HG03108 (cell line): ENCODE measurements at regions not wholly inside any gene's neighbourhood (a gene's known extent, or its start where the extent isn't known, plus 50 kb on each side); places are given as distances from the start of the nearest gene placed in this dataset.
"Not testable (repeated sequence)": the region's sequence is repeated elsewhere in the genome, so short reads cannot be mapped to it uniquely, and the experiment has no call there.

Experiments used
- ATAC-seq: cut with Tn5 transposase; IDR thresholded peaks from one replicate; pipeline ENCODE4 v1.9.1; 2021; ENCODE audit warnings: moderate library complexity; ENCODE audit not compliant: unreplicated experiment

DNA sequence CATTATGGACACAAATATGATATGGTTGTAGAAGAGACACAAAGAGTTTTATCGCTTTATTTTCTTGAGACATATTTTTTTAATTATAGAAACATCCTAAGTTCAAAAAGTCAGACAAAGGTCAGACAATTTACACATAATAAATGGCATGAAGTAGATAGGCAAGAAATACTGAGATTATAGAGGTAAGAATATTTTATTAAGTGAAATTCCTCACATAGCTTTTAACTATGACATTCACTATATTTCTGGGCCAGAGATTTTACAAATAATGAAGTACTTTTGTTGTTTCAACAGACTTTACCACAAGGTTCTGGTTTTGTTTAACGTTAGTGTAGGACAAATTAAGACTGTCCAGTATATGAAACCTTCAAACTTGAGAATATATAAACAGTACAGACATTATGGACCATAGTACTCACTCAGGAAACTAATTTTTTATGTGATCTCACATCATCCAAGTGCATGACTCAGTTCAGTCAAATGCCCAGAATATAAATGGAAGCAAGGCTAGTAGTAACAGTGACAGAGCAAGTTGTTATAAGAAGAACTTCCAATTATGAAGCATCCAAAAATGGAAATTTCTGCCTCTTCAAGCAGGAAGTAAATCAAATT lies 394.8 kb downstream of the KCNJ2 start:
- no peak for ATAC-seq

DNA sequence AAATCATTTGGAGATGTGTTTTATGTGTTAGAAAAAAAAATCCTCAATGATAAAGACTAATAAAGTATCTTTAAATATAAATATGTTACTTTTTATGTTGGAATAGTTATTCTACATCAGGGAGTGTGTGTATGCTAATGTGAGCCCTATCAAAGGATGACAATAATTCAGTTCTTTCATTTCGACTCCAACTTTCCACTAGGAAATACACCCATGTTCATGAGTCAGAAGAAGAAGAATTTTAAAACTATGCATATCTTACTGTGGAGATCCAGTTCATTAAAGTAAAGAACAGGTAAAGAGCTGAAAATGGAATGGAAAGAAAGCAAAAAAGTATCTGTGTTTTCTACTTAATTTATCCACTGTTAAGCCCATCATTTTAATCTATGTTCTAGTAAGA lies 399.8 kb downstream of the KCNJ2 start:
- ATAC-seq, result no peak

DNA sequence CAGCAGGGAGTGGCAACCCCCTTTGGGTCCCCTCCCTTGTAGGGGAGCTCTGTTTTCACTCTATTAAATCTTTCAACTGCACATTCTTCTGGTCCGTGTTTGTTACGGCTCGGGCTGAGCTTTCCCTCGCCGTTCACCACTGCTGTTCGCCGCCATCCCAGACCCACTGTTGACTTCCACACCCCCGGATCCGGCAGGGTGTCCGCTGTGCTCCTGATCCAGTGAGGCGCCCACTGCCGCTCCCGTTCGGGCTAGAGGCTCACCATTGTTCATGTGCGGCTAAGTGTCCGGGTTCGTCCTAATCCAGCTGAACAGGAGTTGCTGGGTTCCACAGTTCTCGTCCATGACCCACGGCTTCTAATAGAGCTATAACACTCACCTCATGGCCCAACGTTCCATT lies 408.1 kb downstream of the KCNJ2 start:
- no peak for ATAC-seq

DNA sequence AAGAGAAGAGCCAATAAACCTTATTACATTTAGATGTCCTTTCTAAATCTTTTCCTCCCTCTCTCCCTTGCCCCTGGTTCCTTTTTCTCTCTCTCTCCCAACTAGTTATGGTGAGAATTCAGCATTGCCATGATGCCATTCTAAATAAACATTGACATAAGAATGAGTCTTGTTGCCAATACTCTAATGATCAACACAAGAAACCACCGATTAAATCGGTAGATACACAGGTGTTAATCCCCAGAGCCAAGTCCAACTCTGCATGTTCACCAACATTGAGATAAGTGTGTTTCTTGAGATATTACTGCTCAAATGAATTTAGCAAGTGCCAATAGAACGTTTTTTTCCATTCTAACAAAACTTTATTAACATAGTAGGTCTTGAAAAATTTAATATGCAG lies 412.1 kb downstream of the KCNJ2 start:
- ATAC-seq, result no peak

DNA sequence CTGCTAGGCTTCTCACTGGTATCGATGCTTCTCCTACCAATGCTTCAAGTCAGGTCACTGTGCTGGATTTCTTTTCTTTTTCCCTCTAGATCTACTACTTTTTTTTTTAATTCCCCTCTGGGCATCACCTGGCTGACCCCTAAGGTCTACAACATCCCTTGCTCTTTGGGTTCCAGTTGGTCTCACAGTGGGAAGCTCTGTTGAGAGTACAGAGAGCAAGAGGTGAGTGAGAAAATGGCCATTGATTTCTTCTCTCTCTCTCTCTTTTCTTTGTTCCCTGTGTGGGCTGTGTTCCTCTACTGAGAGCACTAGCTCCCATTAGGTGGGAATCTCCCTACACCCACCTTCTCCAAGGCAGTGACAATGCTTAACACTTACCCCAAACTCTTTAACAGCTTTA lies 413.4 kb downstream of the KCNJ2 start:
- no peak for ATAC-seq

DNA sequence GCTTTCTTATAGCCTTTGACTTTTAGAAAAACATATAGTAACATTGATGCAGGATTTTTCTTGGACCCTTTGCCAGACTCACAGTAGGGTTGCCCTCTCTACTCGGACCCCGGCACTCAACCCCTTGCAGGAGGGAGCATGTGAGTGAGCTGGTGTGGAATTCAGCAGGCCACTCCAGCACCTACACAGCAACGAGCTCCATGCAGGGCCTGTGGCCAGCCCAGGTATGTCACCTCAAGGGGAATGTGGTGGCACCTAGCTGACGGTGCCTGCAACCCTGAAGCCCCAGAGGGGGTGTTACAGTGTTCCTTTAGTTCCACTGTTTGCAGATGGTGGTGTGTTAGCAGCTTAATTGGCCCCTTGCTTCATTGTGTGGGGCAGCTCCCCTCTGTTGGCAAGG lies 414.9 kb downstream of the KCNJ2 start:
- no peak for ATAC-seq

DNA sequence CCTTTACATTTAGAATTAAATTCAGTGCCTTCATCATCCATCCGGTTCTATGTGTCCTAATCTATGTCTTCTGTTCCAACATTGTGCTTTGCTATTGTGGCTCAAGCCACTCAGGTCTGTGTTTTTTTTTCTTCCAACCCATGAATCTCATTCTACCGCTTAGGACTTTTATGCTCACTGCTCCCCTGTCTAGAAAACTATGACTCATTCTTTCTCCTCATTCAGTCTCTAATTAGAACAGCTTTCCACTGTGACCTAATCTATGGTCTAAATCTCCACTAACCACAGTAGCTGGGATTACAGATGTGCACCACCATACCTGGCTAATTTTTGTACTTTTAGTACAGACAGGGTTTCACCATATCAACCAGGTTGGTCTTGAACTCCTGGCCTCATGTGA lies 418.7 kb downstream of the KCNJ2 start:
- ATAC-seq, result no peak

DNA sequence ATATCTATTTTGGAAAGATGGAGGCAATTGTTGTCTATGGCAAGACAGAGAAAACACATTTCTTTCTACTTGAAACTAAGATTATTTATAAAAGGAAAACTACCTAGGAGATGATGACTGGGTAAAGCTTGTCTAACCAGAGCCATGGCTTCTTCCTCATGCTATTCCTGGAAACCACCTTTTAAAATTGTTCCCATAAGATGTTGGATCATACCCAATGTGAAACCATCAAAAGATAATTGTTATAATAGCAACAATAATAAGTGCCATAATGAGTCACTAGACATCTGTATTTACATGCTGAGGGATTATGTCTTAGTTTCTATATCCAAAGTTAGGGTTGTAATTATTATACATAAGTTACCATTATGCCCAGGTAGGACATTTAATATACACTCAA lies 428.4 kb downstream of the KCNJ2 start:
- ATAC-seq, result no peak

DNA sequence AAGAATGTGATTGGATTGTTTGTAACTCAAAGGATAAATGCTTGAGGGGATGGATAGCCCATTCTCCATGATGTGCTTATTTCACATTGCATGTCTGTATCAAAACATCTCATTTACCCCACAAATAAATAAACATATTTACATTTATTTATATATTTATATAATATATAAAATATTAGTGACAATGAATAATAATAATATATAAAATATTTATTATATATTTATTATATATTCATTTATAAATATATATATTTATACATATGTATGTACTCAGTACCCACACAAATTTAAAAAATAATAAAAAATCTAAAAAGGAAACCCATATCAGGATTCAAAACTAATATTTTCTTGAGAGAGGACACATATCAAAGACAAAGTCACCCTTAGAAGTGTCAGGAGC lies 429.9 kb downstream of the KCNJ2 start:
- ATAC-seq, result no peak

DNA sequence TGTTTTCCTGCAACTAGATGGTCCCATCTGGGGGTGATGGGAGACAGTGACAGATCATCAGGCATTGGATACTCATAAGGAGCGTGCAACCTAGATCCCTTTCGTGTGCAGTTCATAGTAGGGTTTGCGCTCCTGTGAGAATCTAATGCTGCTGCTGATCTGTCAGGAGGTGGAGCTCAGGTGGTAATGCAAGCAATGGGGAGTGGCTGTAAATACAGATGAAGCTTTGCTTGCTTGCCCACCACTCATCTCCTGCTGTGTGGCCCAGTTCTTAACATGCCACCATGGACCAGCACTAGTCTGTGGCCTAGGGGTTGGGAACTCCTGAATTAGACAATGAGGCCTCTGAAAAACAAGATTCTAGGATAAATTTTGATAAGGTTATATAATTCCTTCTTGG lies 430.6 kb downstream of the KCNJ2 start:
- not testable (repeated sequence) for ATAC-seq

DNA sequence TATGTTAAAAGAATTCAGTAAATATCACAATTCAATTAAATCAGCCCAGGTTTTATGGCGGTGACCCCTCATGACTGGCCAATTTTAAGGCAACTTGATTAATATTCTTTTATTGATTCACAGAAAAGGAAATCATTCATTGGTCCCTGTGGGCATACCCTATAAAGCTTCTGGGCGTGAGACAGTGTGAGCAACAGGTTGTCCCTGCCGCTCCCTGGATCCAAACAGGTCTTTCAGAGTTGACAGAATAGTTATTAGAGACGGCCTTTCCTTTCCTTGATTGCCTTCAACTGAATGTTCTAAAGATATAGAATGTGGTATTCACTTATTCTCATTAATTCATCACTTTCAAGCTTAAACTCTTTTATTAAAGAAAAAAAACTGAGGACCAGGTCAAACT lies 433.9 kb downstream of the KCNJ2 start:
- no peak for ATAC-seq

DNA sequence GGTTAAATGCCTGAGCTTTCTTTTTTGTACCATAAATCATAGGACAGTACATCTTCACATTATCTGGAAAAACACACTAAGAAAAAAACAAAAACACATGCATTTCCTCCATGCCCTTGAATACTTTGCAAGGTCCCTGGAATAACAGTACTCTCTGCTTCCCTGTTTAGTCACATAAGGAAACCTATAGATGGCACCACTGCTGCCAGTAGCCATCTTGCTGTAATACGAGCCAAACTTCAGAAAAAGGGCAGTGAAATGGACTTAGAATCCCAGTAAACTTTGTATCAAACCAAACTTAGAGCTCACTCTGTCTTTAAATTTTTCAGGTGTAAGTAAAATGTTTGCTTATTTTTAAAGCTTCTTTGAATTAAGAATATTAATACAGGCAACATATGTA lies 435.5 kb downstream of the KCNJ2 start:
- no peak for ATAC-seq

DNA sequence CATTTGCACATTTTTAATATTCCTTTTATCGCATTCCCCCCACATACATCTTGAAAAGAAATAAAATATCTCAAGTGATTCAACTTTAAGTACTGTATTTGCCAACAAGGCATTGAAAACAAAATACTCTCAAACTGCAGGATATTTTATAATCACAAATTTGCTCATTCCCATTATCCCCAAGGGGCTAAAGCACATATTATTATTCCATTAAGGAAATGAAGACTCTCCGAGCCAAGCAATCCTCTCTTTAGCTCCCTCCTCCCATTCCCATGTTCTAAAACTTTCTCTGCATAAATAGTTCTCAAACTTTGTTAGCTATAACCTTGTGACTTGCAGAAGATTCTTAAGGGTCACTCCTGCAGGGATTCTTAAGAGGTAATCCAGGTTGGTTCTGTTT lies 436.8 kb downstream of the KCNJ2 start:
- ATAC-seq, result no peak

DNA sequence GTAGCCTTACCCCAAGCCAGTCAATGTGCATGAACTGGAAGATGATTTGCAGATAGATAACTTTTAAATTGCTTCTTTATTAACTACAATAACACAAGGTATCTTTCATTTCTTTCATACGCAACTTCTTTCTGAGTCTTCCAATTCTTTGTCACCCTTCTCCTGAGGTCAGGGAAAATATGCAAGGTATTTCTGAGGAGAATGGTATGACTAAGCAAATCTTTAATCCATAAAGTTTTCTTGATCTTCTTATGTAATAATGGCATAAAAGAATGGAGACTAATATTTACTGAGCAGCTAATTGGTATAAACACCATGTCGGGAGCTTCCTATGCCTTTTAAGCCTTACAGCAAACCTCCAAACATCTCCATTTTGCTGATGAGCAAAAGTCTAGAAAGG lies 438.9 kb downstream of the KCNJ2 start:
- no peak for ATAC-seq

DNA sequence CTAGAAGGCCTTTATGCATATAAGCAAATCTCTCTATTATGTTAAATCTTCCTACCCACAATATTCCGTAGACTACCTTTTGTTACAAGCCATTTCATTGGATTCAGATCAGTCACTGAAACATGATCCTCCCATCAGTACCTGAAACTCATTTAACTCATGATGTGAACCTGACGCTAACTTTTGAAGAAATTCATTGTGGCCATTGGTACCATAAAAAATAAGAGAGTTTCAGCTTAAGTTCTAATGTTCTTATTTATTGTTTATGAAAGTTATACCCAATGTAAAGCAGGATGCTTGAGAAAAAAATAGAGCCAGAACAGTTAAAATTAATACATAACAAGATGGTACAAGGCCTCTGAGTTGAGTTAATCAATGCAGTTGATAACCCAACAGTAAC lies 439.6 kb downstream of the KCNJ2 start:
- no peak for ATAC-seq

DNA sequence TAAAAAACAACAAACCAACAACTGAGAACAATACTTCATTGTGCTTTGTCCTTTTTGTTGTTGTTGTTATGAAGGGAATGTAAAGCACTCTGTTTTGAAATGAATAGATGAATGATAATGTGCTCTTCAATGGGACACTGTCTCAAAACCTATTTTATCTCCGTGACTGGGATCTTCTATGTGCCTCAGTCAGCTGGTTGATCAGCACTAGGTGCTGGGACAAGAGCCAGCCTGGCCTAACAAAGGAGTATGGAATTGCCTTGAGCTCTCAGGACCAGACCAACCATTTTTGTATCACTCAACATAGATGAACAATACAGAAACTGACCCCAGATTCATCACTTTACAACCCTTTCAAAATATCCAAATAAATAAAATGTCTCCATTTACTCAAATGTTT lies 440.2 kb downstream of the KCNJ2 start:
- no peak for ATAC-seq

DNA sequence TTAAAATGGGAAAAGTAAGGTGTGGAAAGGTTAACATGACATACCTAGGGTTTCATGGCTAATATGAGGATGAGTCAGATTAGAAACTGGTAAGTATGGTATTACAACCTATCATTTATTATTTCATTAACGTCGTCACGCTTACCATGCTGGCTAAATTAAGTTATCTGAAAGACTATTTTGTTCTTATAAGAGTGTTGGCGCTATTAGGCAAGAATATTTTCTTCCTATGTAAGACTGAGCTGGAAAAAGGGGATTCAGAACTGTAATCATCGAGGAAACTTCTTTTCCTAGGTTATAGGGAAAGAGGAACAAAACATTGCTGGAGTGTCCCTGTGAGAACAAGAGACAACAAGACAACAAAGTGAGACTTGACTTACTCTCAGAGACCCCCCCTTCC lies 440.8 kb downstream of the KCNJ2 start:
- ATAC-seq, result no peak

DNA sequence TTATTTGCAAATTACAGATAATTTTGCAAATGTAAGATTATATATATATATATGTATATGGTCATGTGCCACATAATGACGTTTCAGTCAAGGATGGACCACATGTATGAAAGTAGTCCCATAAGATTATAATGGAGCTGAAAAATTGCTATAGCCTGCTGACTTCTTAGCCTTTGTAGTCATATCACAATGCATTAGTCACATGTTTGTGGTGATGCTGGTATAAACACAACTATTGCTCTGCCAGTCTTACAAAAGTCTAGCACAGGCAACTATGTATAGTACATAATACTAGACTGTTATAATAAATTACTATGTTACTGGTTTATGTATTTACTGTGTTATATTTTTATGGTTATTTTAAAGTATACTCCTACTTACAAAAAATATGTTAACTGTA lies 444.3 kb downstream of the KCNJ2 start:
- no peak for ATAC-seq

DNA sequence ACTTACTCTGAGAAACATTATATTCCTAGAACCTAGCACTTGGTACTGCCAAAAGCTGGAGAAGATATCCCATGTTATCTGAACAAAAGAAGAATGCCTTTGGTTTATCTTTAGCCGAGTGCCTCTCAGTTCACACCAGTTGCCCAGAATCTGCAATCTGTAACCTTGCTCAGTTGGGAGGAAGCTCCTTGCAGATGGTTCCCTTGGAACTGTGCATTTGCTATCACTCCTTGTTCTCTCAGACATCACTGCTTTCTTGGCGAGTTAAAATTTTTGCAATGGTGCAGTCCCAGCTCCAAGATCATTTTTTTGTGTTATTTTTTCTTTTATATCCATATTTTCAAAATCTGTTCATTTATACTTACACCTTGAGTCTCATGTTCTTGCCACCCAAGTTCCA lies 446.5 kb downstream of the KCNJ2 start:
- ATAC-seq, result no peak

DNA sequence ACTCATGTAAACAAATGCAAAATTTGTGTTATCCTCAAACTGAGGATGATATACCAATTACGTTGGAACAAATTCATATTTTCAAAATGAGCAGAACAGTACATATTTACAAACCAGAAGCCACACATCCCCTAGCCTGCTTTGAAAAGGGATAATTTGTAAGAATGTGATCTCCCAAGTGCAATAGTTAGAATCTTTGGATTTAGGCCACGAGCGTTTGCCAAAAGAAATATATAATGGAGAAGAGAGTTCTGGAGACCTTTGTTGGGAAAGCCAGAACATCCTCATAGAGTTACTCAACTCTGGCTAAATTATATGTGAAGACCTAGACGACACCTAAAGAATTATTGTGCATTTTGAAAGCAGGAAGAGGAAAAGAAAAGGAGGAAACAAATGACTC lies 449.3 kb downstream of the KCNJ2 start:
- ATAC-seq, result no peak

DNA sequence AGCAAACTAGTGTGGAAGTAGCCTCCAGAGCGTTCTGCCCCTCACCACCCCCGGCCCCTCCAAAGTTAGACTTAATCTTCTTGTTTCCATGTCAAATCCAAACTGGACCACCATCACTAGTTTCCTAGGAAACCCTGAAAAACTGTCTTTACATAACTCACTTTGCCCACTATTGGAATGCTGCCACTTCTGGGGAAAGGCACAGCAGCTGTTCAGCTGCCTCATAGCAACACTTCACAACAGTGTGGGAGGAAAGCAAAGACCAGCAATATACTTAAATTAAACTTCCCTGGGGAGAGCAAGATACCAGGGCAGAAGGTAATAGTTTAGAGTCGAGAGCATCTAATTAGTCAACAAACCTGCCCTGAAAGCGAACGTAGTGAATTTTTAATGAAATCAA lies 452.2 kb downstream of the KCNJ2 start:
- ATAC-seq, result no peak

DNA sequence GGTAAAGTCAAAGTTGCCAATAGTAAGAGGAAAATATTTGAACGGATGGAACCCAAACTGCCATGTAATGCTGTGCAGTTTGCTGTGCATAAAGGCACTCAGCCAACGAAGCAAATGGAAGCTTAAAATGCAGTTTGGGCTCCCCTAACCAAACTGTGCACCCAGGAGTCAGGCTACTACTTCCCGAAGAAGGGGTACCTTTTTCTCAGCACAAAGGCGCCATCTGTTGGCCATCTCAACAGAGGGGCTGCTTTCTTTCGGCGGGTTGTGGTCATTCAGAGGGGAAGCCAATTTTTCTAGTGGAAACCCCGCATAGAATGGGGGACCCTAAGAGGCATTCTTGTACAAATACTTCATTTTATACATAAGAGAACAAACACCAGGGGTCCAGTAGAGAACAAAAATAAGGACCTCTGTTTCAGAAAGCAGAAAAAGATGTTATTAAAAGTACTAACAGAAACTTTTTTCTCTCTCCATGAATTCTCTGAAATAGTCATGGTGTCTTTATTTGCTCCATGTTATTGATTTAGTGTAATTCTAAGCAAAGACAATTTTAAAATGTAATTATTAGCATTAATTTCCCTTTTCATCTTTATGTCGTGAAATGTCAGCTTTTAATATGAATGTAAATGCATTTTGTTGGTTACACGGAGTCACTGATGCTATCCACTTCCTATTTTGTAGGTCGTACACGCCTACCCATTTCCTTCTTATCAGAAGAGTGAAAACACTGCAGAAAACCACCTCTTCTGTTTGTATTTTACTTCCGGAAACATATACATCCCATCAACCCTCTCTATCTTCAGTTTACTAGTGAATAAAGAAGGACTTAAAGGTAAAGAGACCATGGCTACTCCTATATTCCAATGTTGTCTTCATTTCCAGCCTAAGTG lies 453.3 kb downstream of the KCNJ2 start:
- no peak for ATAC-seq

DNA sequence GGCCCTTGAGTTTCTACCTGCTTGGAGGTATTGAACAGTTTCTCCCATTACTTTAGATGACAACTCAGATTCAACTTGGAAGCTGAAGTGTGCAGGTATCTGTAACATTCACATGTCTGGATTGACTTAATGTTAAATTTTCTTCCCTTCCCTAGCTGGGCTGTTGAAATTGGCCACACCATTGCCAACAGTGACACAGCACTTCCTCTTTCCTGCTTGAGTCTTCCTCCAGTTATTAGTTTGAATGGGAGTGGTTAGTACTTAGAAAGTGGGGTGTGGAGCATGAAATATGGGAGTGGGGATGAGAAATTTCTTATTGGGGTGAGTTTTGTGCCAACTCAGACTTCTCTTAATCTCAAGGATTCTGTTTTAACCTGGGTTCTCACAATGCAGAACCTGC lies 454.9 kb downstream of the KCNJ2 start:
- no peak for ATAC-seq
